GM12891 (cell line): ENCODE measurements at regions not wholly inside any gene's neighbourhood (a gene's known extent, or its start where the extent isn't known, plus 50 kb on each side); places are given as distances from the start of the nearest gene placed in this dataset.

ENCODE experiments used
- PAX5 ChIP-seq: IDR thresholded peaks from 2 replicates; pipeline ENCODE4 v1.6.1; 2011; ENCODE audit warnings: low read length, moderate library complexity, mild to moderate bottlenecking; ENCODE audit not compliant: insufficient read depth, severe bottlenecking
- POLR2A ChIP-seq: IDR thresholded peaks from 2 replicates; pipeline ENCODE4 v1.6.1; 2011; ENCODE audit warnings: low read depth, low read length, control low read depth
- POLR2AphosphoS5 ChIP-seq: IDR thresholded peaks from 2 replicates; pipeline ENCODE4 v1.6.1; 2011; ENCODE audit warnings: low read depth, low read length, control low read depth
- TAF1 ChIP-seq: IDR thresholded peaks from 2 replicates; pipeline ENCODE4 v1.6.1; 2011; ENCODE audit warnings: low read depth, low read length, control low read depth

DNA sequence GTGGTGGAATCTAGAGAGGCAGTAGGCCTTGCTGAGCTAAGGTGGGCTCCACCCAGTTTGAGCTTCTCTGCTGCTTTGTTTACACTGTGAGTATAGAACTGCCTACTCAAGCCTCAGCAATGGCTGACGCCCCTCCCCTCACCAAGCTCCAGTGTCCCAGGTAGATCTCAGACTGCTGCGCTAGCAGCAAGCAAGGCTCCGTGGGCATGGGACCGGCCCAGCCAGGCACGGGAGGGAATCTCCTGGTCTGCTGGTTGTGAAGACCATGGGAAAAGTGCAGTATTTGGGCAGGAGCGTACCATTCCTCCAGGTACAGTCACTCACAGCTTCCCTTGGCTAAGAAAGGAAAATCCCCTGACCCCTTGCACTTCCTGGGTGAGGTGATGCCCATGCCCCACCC is 407.1 kb downstream of the ZPLD1 start:
- TF ChIP-seq POLR2A (no peak), POLR2AphosphoS5 (no peak), TAF1 (no peak), PAX5 (no peak)
